ENCODE measurements at regions not wholly inside any gene's neighbourhood (a gene's known extent, or its start where the extent isn't known, plus 50 kb on each side); places are given as distances from the start of the nearest gene placed in this dataset.

DNA sequence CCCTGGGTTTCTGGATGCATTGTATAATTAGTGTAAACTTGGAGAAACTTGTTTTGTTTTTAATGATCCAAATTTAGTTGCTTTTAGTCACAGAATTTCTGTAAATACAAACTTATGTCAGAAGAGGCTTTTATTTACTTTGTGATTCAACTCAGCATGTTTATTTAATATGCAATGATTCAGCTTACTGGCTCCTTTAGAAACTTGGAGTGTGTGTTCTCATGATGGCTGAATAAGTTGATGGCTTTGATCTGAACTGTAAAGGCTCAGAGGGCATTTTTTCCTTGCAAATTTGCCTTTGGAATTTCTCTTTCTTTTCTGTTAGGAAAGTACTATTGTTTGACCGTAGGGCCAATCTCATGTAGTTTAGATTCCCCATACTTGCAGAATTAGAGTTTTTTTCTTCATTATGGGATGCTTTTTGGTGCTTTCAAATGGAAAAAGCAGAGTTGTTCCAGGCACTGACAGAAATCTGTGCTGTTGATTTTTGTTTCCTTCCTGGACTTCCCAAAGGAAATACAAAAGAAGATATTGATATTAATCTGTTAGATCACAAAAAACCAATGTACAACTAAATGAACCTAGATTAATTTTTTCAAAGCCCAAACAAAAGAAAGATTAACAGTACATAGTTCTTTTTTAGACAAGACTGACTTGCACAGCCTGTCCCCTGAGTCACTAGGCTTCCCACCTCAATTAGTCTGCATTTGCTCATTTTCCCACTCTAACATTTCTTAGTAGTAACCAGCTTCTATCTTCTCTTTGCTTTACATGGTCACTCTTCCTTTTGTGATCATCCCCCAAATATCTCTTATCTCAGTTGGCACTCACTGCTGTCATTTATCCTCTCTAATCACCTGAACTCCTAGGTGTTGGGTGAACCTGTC lies 96.8 kb upstream of the AGR3 start:
- DNase-seq, result no peak

DNA sequence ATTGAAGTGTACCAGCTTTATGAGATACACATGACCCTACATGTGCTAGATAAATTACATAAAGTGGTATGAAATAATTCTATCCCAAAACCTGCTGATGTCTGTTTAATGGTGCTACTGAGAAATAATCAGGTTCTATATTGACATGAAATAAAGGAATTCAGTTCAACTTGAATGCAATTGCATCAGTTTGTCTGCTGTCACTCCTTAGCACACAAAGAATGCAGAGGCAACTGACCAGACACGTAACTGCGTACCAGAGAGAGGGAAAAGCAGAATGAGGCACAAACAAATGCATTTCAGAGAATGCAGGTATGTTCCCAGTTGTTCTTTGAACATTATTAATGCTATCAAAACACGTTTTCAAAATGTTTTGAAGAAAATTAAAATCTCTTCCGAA lies 98.8 kb upstream of the AGR3 start:
- DNase-seq, result no peak

- peak; percentile 61 for DNase-seq
Measured at GRCh38 chr7:16982640-16983350, 101.0 kb upstream of the AGR3 start.

DNA sequence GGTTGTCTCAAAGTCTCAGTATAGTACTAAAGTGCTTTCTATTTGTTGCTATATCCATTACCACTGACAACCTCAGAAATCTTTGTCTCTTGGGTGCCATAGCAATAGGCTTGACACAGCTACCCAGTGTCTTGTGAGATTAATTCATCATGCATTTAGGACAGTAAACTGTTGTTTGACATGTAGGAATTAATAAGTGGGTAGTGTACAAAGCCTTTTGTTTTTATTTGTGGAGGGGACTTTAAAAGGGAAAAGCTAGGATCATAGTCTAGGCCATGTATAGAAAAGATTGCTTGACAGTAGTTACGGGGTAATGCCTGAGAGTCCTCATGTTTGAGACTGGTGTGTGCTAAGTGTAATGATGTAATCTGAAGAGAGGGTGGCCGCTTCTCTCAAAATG lies 102.6 kb upstream of the AGR3 start:
- no peak for DNase-seq

GRCh38 chr7:16985621-16986020 lies 103.8 kb upstream of the AGR3 start:
- DNase-seq, result no peak

GRCh38 chr7:16986755-16987154 lies 105.0 kb upstream of the AGR3 start:
- DNase-seq, result no peak

DNA sequence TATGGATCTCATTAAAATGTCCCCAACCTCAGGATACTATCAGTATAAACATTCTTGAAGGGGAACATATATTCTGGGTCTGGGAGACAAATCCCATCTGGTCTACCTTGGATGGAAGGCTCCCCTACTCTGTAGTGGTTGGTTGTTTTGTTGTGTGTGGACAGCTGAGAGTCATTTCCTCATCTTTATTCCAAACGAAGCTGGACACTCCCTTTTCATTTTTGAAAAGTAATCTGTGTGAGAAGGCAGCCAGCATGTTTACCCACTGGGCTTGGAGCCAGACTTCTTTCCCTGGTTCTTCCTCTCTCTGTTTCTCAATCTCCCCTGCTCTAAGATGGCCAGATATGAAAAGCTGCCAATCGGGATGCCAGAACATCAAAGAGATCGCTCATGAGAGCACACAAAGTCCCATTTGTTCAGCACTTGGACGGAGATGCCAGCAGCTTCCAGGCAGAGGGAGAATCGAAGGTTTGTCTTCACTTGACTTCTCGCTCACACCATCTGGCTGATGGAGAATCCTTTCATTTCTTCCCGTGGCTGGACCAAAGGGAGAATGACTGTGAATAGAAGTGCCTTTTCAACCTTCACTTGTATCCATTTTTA lies 108.1 kb upstream of the AGR3 start:
- DNase-seq, result no peak

DNA sequence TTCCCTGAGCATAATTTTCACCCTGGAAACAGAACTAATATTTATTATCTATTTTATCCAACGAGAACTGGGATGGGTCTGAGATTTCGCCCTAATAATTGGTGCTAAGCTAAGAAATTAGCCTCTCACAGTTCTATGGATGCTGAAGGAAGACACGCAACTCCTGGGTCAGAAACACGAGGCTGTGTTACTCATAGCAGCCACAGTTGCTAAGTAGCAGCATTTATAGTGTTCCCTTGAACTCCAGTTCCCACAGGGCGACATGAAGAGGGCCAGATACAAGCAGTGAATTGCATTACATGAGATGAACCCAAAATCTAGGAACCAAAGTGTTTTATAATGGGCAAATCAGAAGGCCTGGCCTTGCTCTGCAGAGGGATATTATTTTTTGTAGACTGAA lies 109.8 kb upstream of the AGR3 start:
- no peak for DNase-seq

- no peak for DNase-seq
Measured at GRCh38 chr7:16993543-16993942, 111.8 kb upstream of the AGR3 start.

GRCh38 chr7:16998481-16999051 lies 116.8 kb upstream of the AGR3 start:
- no peak for DNase-seq

GRCh38 chr7:16999541-17000267 lies 117.9 kb upstream of the AGR3 start:
- DNase-seq, result peak; percentile 83

DNA sequence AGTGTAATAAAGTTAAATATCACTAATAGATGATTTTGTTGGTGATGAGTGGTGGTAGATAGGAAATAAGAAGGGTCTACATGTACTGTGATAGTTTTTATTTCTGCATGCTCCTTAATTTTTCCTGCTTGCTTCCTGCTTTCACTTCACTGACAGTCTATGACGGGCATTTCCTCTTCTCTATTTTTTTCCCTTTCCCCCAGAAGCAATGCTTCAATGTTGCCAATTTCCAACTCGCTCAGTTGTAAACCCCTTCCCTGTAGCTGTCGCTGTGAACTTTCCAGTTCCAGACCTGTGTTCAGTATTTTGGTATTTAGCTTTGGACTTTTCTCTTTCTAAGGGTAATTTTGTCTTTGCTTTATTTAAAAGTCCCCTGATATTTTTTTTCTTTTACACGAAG lies 123.5 kb upstream of the AGR3 start:
- no peak for DNase-seq

- DNase-seq, result no peak
Measured at GRCh38 chr7:17007841-17008240, 126.1 kb upstream of the AGR3 start.

DNA sequence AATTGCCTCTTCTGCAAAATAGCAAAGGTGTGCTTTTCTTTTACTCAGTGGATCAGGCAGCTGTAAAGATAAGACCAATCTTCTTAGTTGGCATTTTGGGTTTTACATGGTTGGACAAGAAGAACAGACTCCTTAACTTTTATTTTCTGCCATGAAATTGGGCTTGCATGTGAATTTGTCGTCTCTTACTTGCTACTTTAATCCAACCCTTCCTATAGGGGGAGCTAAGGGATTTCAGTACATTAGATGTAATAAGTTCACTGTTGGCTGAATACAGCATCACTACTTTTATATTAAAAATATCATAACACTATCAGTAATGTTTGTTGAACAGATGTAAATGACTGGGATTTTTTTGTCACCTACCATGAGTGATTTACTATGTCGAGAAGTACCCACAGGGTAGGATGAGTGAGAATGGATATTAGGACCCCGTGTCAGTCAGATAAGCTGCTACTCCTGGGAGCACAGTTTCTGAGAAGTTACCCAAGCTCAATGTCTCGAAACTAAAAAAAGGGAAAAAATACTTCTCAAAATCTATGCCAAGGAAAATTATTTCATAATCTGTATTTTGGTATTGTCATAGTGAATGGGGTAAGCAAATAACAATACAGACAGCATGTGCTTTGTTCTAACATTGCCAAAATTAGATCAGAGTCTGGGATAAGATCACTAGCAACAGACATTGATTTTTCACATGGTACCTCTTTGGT lies 127.4 kb upstream of the AGR3 start:
- peak; percentile 63 for DNase-seq

DNA sequence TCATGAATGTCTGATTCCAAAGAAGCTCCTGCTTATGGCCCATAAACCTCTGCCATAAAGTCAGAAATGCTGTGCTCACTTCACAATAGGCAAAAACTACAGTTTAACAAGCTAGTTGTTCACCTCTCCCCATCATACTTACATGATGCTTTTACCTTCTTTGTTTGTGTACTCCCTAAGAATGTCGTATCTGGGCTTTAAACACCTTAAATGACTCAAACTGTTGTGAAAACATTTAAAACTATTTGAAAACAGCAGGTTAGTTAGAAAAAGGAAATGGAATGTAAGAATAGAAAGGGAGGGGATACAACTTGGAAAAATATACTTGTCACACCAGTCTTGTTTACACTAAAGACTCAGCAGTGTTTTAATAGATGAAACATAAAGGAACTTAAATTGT lies 128.2 kb upstream of the AGR3 start:
- no peak for DNase-seq

DNA sequence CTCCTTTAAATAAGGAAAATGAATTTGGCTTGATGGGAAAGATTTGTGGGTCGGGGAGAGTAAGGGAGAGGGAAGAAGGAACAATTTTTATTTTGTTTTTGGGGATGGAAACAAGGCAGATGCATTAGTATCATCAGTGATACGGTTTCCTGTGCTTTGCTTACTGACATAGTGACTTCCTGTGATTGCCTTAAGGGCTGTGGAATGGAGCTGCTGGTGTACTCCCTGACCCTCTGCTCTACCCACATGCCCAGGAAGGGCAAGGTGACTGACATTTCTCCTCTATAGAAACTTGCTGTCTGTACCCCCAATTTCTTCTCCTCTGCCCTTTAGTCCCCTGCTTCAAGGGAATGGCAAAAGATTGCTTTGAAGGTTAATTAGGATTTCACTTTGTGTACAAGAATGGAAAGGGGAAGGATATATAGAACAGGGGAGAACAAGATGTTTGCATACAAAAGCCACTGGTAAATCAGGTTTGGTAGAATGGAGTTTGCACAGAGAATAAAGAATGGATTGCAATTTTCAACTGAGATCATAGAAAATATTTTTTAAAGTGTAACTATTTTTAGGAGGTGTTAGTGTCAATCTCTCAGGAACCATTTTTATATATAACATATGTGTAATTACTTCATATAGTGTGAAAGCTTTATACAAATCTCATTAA lies 129.0 kb upstream of the AGR3 start:
- peak; percentile 52 for DNase-seq

DNA sequence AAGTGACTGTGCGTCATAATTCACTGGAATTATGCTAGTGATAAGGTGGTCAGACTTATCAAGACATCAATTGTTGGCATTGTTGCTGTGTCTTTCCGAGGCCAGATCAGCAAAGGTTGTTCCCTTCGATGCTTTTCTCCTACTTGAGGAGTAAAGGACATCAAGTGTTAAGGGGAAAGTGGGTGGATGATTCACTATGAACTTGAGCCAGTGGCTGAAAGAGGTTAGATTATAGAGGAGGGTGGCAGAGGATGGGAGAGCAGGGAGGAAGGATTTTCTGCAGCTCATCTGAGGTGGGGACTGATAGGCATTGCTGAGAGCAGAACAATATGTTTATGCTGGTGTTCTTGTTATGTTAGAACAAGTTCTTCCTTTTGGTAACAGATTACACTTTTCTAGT lies 131.4 kb upstream of the AGR3 start:
- DNase-seq, result no peak

DNA sequence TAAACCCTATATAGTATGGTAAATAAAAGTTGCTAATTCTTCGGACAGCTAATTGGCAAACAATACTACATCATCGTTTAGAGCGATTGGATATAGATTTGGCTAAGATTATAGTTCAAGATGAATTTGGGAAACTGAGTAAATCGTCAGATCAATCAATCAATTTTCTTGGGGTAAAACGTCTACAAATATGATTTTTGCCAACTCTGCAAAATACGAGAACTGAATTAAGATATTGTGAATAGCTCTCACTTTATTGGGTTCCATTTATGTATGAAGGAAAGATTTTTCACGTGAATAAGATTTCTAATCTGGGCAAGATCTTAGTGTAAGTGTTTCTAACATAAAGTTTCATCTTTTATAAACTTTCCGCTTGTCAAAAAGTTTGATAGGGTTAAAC lies 132.9 kb upstream of the AGR3 start:
- no peak for DNase-seq

- DNase-seq, result no peak
Measured at GRCh38 chr7:17015598-17016031, 133.8 kb upstream of the AGR3 start.

- no peak for DNase-seq
Measured at GRCh38 chr7:17016402-17017010, 134.7 kb upstream of the AGR3 start.

- DNase-seq, result no peak
Measured at GRCh38 chr7:17019106-17019505, 137.3 kb upstream of the AGR3 start.

All from activated CD4-positive, alpha-beta T cell treated with anti-CD3 and anti-CD28 coated beads, Interleukin-10, Interleukin-2, amounts not matched to agents 100 ng/mL and 50 ng/mL, durations not matched to agents 16 hours and 8 hours (primary cell).